ENCODE measurements at regions not wholly inside any gene's neighbourhood (a gene's known extent, or its start where the extent isn't known, plus 50 kb on each side); places are given as distances from the start of the nearest gene placed in this dataset.

- TF ChIP-seq EZH2phosphoT487 (IDR thresholded peaks at IDR 0.05; ENCODE audit: borderline replicate concordance, low read length) (no peak), CTCF (IDR thresholded peaks at IDR 0.05; ENCODE audit: low read depth, low read length, poor library complexity, severe bottlenecking) (no peak)
Measured at GRCh38 chr3:178350763-178351162, 185.5 kb upstream of the KCNMB2 start.

GRCh38 chr3:178352326-178353005 is 183.8 kb upstream of the KCNMB2 start:
- no peaks in the 10 kb centered on the region for H3K9me2 ChIP-seq (replicated peaks; ENCODE audit: control insufficient read depth, low read length)
- H3K9me3 ChIP-seq (ENCODE audit: control insufficient read depth, insufficient read depth, low read length), result no peaks in the 10 kb centered on the region
- H3F3A ChIP-seq (ENCODE audit: control insufficient read depth, insufficient read depth), result no peaks in the 10 kb centered on the region
- TF ChIP-seq EZH2phosphoT487 (IDR thresholded peaks at IDR 0.05; ENCODE audit: borderline replicate concordance, low read length), result no peak
- no peak for TF ChIP-seq CTCF (IDR thresholded peaks at IDR 0.05; ENCODE audit: low read depth, low read length, poor library complexity, severe bottlenecking)
- no peaks in the 10 kb centered on the region for H3K36me3 ChIP-seq (ENCODE audit: control insufficient read depth, low read length)
- H3K27me3 ChIP-seq (ENCODE audit: control insufficient read depth, low read length), result no peaks in the 10 kb centered on the region
- H3K27ac ChIP-seq (ENCODE audit: low read depth, low read length), result no peak overlapping the region
- no peak overlapping the region for H3K4me3 ChIP-seq (ENCODE audit: low read length)
- H3K4me2 ChIP-seq (ENCODE audit: low read length), result no peak overlapping the region
- no peaks in the 10 kb centered on the region for H4K20me1 ChIP-seq (ENCODE audit: control insufficient read depth, insufficient read depth, low read depth, low read length)
- no peaks in the 10 kb centered on the region for H3K4me1 ChIP-seq (ENCODE audit: control insufficient read depth, low read length)
- H3K79me2 ChIP-seq (ENCODE audit: control insufficient read depth, low read length), result no peaks in the 10 kb centered on the region

More at GRCh38 chr3:178350763-178351162, 185.5 kb upstream of the KCNMB2 start:
- Histone ChIP-seq H3K27ac (ENCODE audit: low read depth, low read length) (no peak overlapping the region), H3K9me3 (ENCODE audit: control insufficient read depth, insufficient read depth, low read length) (no peaks in the 10 kb centered on the region), H3K27me3 (ENCODE audit: control insufficient read depth, low read length) (no peaks in the 10 kb centered on the region), H3F3A (ENCODE audit: control insufficient read depth, insufficient read depth) (no peaks in the 10 kb centered on the region), H4K20me1 (ENCODE audit: control insufficient read depth, insufficient read depth, low read depth, low read length) (no peaks in the 10 kb centered on the region), H3K9me2 (replicated peaks; ENCODE audit: control insufficient read depth, low read length) (no peaks in the 10 kb centered on the region), H3K79me2 (ENCODE audit: control insufficient read depth, low read length) (no peaks in the 10 kb centered on the region), H3K4me3 (ENCODE audit: low read length) (no peak overlapping the region), H3K36me3 (ENCODE audit: control insufficient read depth, low read length) (no peaks in the 10 kb centered on the region), H3K4me1 (ENCODE audit: control insufficient read depth, low read length) (no peaks in the 10 kb centered on the region), H3K4me2 (ENCODE audit: low read length) (no peak overlapping the region)

DNA sequence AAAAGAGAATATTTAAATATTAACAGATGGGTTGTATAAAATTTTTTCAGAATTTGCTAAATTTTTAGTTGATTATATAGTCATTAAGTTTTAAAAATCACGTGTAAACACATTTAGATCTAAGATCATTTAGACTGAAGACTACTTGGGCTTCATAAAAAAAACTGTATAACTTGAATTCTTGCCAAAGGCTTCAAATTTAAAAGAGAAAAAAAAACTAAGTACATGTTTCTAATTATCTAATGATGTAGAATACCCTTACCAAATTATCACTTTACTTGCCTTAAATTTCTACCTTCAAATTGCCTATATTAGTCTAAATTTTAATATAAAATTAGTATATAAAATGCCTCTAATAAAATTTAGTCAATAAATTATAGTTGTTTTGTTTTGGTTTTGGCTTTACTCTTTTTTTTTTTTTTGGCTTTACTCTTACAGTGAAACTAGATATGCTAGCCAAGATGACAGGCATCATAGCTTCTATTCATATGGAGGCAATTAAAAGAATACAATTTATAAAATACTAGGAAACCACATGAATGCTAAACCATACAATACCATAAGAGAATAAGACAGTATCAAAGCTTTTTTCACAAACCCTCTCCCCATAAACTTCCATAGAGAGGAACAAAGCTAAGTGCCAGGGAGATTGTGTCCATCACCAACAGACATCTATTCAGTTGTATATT is 183.1 kb upstream of the KCNMB2 start:
- H3K27me3 ChIP-seq (ENCODE audit: control insufficient read depth, low read length), result no peaks in the 10 kb centered on the region
- no peak overlapping the region for H3K27ac ChIP-seq (ENCODE audit: low read depth, low read length)
- H3K4me2 ChIP-seq (ENCODE audit: low read length), result no peak overlapping the region
- H3K4me3 ChIP-seq (ENCODE audit: low read length), result no peak overlapping the region
- H3K9me3 ChIP-seq (ENCODE audit: control insufficient read depth, insufficient read depth, low read length), result no peaks in the 10 kb centered on the region
- H4K20me1 ChIP-seq (ENCODE audit: control insufficient read depth, insufficient read depth, low read depth, low read length), result no peaks in the 10 kb centered on the region
- no peaks in the 10 kb centered on the region for H3K9me2 ChIP-seq (replicated peaks; ENCODE audit: control insufficient read depth, low read length)
- H3K36me3 ChIP-seq (ENCODE audit: control insufficient read depth, low read length), result no peaks in the 10 kb centered on the region
- H3K4me1 ChIP-seq (ENCODE audit: control insufficient read depth, low read length), result no peaks in the 10 kb centered on the region
- H3F3A ChIP-seq (ENCODE audit: control insufficient read depth, insufficient read depth), result no peaks in the 10 kb centered on the region
- TF ChIP-seq EZH2phosphoT487 (IDR thresholded peaks at IDR 0.05; ENCODE audit: borderline replicate concordance, low read length), result no peak
- TF ChIP-seq CTCF (IDR thresholded peaks at IDR 0.05; ENCODE audit: low read depth, low read length, poor library complexity, severe bottlenecking), result no peak
- no peaks in the 10 kb centered on the region for H3K79me2 ChIP-seq (ENCODE audit: control insufficient read depth, low read length)
